Head of caudate nucleus (tissue), 42 donors: ENCODE measurements at regions not wholly inside any gene's neighbourhood (a gene's known extent, or its start where the extent isn't known, plus 50 kb on each side); places are given as distances from the start of the nearest gene placed in this dataset.

ENCODE experiments used
- DNase-seq, 42 donors: peaks; one replicate each; pipeline versions ENCODE4 v3.0.0 to v3.0.0-alpha.2; 2020 to 2021; ENCODE audit warnings: mixed read lengths in 7 of 42
- intact Hi-C: fragments of 100-400 bp; cut with DNase I; formaldehyde crosslinking; loops from one replicate; pipeline ENCODE4 v1.15.0; 2022

DNA sequence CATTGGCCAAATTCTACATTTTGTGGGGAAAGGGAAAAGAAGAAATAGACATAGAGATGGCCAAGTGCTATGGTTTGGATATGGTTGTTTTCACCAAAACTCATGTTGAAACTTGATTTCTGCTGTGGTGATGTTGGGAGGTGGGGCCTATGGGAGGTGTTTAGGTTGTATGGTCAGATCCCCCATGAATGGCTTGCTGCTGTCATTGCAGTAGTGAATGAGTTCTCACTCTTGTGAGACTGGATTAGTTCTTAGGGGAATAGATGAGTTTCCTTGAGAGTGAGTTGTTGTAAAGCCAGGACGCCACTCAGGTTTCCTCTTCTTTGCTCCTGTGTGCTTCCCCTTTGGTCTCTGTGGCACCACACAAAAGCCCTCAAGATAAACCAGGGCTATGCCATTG is 242.6 kb upstream of the RFC3 start:
- intact Hi-C loops, result no loop called here
- DNase-seq, result no peak

DNA sequence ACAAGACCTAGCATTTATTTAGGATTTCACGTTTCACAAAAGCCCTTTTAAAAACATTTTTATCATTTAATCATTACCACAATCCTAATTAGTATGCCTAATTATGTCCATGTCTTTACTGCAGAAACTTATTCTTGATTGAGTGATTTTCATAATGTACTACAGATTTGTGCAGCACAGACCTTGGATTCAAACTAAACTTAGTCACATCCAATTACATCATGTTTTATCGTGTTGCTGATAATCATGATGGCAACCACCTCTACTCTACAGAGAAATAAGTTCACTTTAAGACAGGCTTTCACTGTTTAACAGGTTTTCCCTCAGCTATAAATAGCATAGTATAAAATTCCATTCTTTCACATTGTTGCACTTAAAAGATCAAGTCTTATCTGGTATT is 240.9 kb upstream of the RFC3 start:
- intact Hi-C loops, result no loop called here
- no peak for DNase-seq

DNA sequence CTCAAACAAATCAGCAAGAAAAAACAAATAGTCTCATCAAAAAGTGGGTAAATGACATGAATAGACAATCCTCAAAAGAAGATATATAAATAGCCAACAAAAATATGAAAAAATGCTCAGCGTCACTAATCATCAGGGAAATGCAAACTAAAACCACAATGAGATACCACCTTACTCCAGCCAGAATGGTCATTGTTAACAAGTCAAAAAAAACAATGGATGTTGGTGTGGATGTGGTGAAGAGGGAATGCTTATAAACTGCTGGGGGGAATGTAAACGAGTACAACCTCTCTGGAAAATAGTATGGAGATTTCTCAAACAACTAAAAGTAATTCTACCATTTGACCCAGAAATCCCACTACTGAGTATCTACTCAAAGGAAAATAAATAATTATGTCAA is 239.2 kb upstream of the RFC3 start:
- intact Hi-C loops, result no loop called here

DNA sequence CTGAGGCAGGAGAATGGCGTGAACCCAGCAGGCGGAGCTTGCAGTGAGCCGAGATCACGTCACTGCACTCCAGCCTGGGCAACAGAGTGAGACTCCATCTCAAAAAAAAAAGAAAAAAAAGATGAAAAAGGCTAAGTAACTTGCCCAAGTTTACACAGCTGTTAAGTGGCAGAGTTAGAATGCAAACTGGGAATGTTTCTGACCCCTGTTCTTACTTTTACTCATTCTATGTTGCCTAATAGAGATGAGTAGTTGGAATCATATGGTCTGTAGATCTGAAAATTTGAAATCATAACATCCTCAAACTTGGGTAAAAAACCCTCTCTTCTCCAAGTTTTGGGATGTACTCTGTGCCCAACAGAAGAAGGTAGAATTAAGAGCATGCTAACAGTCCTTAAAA is 235.8 kb upstream of the RFC3 start:
- intact Hi-C loops, result no loop called here
- DNase-seq, result no peak

More for the DNA sequence above, 239.2 kb upstream of the RFC3 start:
- DNase-seq, result no peak

DNA sequence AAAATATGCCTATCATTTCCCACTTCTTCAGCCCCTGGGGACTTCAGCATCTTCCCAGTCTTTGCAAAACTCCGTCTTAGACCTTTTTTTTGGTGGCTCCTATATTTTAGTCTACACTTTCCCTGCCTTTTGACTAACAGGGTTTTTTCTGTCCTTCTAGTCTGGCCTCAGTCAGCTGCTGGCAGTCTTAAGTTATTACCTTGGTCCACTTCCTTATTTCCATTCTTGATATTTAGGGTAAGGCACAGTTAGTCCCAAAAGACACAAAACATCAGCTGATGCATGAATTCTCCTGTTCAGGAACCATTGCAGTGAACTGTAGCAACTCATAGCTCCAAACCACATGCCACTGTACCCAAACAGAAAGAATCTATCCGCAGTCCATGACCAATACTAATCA is 234.6 kb upstream of the RFC3 start:
- no peak for DNase-seq
- intact Hi-C loops, result no loop called here

DNA sequence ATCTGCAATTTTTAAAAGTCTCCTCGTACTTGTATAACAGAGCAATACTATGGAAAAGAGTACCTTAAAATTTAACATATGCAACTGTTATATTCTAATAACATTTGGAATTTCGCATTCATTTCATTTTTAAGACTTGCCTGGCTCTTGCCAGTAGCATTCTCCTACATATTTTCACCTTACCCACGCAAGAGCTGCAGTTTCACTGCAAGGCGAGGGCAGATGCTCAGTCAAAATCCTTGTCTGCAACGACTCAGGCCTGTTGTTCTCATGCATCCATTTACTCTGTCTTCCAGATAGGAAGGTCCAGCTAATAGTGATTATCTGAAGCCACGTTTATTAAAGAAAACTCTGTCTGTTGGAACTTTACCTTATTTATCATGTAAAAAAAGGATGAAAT is 227.0 kb upstream of the RFC3 start:
- DNase-seq, result peak in 19 of 42 donors; percentile 5 to 66 (median 34)
- intact Hi-C loops, result no loop called here

DNA sequence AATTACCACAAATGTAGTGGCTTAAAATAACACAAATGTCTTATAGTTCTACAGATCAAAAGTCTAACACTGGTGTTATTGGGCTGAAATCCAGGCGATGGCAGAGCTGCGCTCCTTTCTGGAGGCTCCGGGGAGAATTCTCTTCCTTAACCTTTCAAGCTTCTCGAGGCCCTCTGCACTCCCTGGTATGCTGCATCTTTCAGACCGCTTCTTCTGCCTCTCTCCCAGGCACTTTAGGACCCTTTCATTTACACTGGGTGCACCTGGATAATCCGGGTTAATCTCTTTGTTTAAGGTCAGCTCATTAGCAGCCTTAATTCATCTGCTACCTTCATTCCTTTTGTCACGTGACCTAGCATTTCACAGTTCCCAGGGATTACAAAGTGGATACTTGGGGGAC is 211.3 kb upstream of the RFC3 start:
- intact Hi-C loops, result loop anchor here (10.0 kb wide), 1 partner anchor 118 kb away; no protein-coding TSS in a partner anchor
- peak in 41 of 42 donors; percentile 8 to 84 (median 55) for DNase-seq

DNA sequence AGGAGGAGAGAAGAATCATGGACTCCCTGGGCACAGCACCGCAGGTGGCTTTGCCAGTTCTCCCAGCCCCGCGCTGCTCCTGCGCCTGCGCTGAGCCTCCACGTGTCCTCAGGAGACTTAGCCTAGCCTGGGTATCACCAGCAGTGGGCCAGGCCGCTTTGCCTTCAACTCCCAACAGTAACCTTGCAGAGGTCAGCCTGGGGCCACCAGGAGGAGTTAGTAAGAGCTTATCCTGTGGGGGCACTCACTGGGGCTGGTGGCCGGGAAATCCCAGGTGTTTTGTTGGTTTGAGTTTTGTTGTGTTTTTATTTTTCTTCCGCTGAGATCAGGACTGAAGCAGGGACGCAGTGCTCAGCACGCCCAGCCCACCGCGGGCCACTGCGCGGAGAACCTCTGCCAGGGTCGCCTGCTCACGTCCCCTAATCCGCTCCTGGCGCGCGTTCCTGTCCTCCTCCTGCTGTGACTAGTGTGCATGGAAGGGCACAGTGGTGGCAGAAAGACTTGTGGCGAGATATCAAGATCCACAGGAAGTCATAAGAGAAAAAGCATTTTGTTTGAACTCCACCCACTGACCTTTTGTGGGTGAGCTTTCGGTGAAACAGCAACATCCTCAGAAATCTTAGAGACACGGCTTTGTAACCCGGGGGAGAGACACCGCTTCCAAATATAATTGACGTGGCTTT is 207.4 kb upstream of the RFC3 start:
- peak; percentile 42 to 91 (median 80) for DNase-seq
- intact Hi-C loops, result no loop called here

DNA sequence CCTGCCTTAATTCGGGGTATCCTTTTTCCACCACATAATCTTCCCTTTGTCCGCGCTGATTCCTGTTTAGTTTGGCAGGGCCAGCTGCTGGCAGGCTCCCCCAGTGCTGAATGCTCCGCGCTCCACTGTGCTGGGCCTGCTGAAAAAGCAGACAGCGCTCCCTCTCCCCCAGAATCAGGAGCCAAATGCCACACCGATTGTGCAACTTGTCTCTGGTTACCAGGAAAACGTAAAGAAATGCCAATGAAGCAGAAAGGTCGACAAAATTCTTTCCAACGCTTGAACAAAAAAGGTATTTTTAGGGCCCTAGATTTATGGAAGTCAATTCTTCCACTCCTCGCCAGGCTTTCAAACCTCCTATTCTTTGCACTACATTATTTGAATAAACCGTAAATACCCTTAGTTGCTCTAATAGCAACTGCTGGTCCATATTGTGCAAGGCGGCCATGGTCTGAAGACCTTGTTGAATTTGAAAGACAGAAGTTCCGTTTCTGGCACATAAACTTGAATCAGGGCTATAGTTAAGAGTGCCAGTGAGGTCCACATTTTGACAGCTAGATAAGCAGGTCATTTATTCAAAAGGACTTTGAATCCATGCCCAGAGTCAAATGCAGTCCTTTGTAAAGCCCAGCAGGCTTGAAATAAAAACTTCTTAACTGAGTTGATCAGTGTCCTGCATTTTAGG is 206.7 kb upstream of the RFC3 start:
- intact Hi-C loops, result no loop called here
- peak; percentile 41 to 89 (median 74) for DNase-seq

DNA sequence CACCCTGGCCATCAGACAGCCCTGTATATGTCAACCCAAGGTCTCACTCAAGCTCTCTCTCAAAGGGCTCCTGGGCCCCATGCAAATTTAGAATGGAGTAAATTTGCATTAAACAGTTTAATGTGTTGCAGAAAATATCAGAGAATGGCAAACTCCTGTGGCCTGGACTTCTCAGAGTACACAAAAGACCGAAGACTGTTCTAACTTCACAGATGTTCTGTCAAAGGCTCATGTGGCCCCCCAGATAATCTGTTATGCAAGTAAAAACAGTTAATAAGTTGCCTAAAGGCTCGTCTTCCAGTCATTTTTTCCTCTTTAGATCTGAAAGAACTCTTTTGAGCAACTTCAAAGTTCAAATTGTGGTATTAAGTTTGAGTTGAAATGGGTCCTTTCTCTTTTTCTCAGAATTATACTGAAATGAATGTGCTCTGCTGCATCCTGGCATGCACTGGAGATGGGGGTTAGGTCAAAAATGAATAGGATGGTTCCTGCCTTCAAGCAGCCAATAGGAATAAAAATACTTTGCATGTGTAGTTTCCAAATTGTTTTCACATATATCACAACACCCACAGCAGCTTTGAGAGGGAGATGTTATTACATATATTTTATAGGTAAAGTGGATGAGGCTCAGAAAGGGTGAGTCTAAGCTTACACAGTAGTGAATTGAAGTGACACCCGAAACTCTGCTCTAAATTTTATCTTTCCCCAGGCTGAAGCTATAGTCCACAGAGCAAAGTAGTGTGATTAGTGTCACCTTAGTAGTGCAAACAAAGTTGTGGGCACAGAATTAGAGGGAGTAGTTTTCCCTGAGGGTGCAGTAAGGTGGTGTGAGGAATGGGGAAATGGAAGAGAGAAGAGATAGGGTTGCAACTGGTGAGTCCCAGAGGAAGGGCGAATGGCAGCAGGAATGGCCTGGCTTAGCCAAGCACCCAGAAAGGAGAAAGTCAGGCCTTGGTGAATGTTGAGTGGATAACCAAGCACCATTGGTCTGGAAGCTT is 205.0 kb upstream of the RFC3 start:
- intact Hi-C loops, result no loop called here
- DNase-seq, result no peak

DNA sequence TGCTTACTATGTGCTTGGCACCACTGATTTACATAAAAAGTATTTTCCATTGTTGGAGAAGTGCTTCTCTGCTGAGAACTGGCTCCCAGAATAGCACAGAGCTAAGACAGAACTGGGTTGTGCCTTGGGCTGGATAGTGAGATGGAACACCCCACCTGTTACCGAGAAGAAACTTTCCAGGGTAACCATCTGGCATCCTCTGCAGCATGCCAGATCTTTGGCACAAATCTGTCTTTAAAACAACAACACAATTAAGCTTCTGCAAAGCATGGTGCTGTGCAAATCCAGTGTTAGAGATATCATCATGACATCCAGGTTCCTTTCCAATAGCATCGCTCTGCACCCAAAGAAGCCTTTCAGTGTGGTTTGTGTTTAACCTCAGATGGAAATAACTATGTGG is 202.5 kb upstream of the RFC3 start:
- intact Hi-C loops, result no loop called here
- no peak for DNase-seq

DNA sequence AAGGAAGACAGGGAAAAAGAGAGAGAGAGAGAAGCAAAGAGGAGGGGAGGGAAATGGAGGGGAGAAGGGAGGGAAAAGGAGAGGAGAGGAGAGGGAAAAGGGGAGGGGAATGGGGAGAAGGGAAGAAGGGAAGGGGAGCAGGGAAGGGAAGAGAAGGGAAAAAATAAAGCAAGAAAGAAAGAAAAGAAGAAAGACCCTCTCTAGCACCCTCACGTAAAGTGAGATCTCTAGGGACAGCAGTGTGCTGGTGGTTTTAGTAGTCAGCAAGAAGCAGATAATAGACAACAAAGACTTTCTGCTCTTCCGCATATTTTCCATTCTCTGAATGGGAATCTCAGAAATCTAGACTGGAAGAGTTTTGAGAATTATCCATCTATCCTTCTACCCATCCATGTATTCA is 201.8 kb upstream of the RFC3 start:
- no peak for DNase-seq
- intact Hi-C loops, result no loop called here

DNA sequence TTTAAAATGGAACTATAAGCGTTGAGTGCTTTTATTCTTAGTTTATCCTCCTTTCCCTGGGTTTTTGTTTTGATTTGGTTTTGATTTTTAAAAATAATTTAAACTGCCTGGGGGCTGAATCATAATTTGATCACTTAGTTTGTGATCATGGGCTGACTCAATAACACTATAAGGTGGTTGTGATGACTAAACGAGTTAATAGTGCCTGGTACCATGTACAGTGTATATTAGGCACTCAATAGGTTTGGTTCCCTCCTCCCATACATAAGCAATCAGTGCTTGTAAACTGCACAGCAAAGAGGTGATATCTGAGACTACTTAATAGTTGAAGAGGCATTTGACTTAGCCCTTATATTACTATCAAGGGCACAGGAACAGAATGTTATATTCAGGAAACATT is 200.9 kb upstream of the RFC3 start:
- intact Hi-C loops, result no loop called here
- no peak for DNase-seq

DNA sequence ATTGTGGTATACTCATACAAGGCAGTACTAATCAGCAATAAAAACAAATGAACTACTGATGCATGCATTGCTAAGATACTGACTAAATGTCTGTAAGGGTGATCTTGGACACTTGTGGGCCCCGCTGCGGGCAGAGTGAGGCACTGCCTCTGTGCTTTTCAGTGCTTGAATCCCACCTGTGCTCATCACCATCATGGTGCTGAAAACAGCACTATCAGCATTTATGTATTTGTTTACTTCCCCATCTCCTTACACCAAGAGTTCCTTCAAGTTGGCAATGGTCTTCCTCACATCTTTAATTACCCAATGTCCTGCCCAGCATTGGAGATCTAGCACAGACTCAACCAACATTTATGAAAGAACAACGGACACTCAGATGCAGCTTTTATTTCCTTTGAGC is 193.7 kb upstream of the RFC3 start:
- no peak for DNase-seq
- intact Hi-C loops, result no loop called here

DNA sequence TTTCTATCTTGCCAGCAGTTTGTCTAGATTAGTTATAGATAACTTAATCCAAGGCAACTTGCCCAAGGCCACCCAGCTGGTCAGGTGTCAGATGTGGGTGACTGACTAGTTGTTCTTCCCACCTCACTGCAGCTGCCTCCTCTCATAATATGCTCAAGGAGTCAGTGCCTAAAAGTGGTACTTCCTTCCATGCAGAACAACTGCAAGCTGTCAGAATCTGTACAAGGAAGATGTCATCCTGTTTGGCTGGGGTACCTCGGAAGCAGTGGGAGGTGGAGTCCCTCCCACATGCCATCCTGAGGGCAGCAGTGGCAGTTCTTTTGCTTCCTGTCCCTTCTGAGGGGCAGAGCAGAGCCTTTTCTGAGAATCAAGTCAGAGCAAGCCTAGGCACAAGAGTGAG is 193.2 kb upstream of the RFC3 start:
- intact Hi-C loops, result no loop called here
- no peak for DNase-seq

DNA sequence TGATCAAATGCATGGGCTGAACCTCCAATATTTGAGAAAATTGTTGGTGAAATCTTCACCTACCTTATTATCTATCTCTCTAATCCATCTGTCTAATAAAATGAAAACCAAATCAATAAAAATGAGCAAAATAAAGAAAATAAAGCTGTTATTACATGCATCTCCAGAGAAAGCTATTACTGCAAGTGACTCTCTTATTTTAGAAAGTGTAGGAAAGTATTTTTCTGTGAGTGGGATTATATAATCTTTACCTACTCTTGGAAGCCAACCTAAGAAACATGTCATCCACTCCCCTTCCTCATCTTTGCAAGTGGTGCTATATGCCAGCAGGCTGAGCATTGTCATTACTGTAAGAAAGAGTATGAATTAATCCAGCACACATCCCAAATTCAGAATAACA is 191.5 kb upstream of the RFC3 start:
- DNase-seq, result no peak
- intact Hi-C loops, result no loop called here

DNA sequence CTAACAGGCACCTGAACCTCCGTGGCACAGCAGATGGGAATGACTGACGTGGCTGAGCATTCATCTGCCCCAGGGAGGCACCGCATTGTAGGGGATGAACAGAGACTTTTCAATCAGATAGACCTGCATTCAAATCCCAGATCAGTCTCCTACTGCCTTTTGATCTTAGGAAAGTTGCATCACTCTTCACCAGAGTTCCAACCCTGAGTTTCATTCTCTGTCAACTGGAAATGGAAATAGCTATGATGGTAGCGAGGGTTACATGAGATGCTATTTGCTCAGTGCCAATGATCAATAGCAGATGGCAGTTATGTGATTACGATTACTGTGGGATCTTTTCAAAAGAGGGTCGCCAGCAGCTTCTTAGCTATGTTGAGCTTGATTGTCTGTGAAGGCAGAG is 189.3 kb upstream of the RFC3 start:
- DNase-seq, result no peak
- intact Hi-C loops, result no loop called here

DNA sequence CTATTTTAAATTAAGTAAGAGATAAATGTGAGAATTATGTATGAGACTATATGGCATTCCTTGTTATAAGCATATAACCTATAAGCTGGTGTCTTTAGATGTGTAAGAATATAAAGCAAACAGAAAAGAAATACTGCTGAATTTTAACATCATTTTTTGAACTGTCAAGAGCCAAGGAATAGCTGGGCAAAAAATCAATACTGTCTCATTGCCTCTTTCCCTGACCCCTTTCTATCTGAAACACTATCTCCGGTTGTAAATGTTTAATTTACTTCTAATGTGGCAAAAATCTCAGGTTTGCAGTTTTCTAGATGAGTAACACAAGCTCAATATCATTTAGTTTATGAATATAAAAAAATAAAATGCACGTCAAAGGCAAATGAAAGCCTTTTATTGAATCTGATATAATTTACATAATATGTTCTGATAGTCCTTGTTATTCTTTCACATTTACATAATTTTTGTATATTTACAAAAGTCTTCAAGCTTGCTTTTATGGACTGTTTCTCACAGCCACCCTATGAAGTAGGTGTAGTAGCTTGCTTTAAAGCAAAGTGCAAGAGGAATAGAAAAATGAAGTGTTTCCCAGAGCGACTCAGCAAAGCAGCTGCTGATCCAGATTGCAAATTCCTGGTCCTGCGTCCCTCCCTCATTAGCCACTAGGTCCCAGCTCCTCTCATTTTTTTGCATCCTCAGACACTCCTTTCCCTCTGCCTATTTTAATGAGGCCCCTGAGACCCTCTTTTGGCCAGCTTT is 188.2 kb upstream of the RFC3 start:
- intact Hi-C loops, result no loop called here
- no peak for DNase-seq
